OCI-LY7 (cell line): ENCODE measurements at regions not wholly inside any gene's neighbourhood (a gene's known extent, or its start where the extent isn't known, plus 50 kb on each side); places are given as distances from the start of the nearest gene placed in this dataset.

Experiments used
- EZH2phosphoT487 ChIP-seq: fragments of 200-600 bp; sonication (generic); IDR thresholded peaks from 2 replicates; pipeline ENCODE4 v1.6.1; 2018; ENCODE audit warnings: low read depth, borderline replicate concordance, mild to moderate bottlenecking, mixed run types, antibody characterized with exemption, low read length, moderate library complexity, mixed read lengths
- TF ChIP-seq, protein P1 (sequence below): fragments of 200-600 bp; sonication (generic); conservative IDR thresholded peaks from 2 replicates; pipeline ENCODE4 v1.5.1; 2014; ENCODE audit warnings: mild to moderate bottlenecking, antibody characterized with exemption, low read length, moderate library complexity, mixed read lengths

DNA sequence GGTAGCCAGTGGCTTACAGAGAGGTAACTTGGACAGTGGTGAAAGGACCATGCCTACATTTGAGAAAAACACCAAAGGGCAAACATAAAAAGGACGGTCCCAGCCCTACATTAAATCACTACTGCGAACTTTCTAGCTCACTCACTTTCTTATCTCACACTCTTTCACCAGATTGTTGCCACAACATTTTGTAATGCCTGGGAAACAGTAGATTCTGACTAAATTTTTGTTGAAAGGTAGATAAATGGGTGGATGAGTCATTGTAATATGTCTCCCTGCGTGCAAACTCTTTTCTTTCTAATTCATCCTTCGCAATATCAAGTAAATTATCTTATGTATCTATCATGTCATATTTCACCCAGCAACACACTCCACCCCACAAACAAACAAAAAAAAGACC lies 192.2 kb downstream of the IRS1 start:
- TF ChIP-seq, protein P1, sequence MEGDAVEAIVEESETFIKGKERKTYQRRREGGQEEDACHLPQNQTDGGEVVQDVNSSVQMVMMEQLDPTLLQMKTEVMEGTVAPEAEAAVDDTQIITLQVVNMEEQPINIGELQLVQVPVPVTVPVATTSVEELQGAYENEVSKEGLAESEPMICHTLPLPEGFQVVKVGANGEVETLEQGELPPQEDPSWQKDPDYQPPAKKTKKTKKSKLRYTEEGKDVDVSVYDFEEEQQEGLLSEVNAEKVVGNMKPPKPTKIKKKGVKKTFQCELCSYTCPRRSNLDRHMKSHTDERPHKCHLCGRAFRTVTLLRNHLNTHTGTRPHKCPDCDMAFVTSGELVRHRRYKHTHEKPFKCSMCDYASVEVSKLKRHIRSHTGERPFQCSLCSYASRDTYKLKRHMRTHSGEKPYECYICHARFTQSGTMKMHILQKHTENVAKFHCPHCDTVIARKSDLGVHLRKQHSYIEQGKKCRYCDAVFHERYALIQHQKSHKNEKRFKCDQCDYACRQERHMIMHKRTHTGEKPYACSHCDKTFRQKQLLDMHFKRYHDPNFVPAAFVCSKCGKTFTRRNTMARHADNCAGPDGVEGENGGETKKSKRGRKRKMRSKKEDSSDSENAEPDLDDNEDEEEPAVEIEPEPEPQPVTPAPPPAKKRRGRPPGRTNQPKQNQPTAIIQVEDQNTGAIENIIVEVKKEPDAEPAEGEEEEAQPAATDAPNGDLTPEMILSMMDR = no peak
- no peak for TF ChIP-seq EZH2phosphoT487
